HG03442 (cell line): ENCODE measurements at regions not wholly inside any gene's neighbourhood (a gene's known extent, or its start where the extent isn't known, plus 50 kb on each side); places are given as distances from the start of the nearest gene placed in this dataset.
"Not testable (repeated sequence)": the region's sequence is repeated elsewhere in the genome, so short reads cannot be mapped to it uniquely, and the experiment has no call there.

Experiments used
- ATAC-seq: cut with Tn5 transposase; IDR thresholded peaks from one replicate; pipeline ENCODE4 v1.9.1; 2021; ENCODE audit warnings: mild to moderate bottlenecking, moderate library complexity; ENCODE audit not compliant: unreplicated experiment

- no peak for ATAC-seq
Observed at GRCh38 chr2:204407204-204408014, 137.9 kb upstream of the PARD3B start.

- ATAC-seq = not testable (repeated sequence)
Observed at GRCh38 chr2:204412782-204413181, 132.5 kb upstream of the PARD3B start.

DNA sequence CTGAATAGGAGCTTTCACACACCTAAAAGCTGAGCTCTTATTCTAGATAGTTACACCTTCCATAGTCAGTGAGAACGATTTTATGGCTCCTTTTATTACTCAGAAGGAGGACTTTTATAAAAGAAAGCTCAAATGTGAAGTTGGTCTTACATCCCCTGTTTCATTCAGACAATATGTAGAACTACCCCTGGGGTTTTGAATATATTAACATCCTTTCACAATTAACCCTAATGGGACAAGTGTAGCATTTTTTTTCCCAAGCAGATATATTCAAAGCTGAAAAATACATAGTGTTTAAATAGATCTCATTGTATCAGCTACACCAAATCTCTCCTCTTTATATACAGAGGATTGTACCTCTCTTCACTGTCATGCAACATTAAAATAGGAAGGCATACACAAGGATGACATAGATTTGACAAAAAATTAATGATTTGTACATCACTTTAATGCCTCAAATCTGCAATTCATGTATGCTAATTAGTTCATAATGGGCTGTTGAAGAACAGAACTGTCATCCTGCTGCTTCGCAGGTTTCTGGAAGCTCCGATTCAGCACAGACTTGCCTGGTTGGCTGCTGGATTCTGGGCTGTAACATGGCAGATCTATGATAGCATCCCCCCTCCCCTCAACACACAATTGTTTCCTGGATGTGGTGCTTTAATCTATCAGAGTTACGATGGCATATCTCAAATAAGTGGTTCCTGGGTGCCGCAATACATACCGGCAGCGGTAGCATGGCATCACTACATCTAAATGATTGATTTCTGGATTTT lies 129.7 kb upstream of the PARD3B start:
- ATAC-seq = no peak

GRCh38 chr2:204416236-204416635 lies 129.0 kb upstream of the PARD3B start:
- no peak for ATAC-seq

GRCh38 chr2:204425821-204426220 lies 119.5 kb upstream of the PARD3B start:
- ATAC-seq = no peak

GRCh38 chr2:204428675-204429074 lies 116.6 kb upstream of the PARD3B start:
- ATAC-seq = no peak

GRCh38 chr2:204431529-204431928 lies 113.7 kb upstream of the PARD3B start:
- ATAC-seq = no peak

DNA sequence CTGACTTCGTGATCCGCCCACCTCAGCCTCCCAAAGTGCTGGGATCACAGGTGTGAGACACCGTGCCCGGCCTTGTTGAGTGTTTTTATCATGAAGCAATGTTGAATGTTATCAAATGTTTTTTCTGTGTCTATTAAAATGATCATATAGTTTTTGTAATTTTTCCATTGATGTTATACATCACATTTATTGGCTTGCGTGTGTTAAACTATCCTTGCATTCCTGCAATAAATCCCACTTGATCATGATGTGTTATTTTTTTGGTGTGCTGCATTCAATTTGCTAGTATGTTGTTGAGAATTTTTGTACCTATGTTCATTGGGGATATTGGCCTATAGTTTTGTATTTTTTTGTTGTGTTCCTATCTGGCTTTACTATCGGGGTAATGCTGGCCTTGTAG lies 113.1 kb upstream of the PARD3B start:
- ATAC-seq = no peak

DNA sequence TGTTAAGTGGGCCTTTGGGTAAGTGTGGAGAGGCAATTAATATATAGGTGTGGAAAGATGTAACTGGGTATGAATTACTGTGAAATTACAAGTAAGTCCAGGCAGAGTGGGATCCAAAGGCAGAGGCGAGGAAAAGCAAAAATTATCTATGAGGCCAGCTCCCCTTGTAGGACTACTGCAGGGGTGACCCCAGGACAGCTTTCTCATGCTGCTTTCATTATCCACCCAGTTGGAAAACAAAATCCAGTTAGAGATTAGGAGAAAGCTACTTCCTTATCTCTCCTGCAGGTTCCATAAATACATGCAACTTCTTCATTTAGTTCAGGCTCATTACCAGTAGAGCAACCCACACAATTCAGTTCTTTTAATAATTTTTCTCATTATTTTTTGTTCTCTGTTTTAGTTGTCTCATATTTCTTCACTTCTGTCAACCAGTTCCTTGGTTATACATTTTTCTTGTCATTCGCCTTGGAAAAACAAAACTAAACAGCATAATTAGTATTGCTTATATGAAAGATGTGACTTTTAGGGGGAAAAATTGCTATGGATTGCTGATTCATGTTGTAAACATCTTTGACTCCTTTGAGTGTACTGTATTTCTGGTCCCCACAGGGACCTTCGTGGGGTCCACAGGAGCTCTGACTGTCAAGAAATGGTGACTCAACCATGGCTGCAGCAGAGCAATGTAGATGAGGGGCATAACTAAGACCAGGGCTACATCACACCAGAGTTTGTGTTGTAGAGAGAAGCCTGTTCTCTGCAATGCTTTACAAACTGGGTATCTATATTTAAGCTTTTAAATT lies 110.4 kb upstream of the PARD3B start:
- no peak for ATAC-seq

DNA sequence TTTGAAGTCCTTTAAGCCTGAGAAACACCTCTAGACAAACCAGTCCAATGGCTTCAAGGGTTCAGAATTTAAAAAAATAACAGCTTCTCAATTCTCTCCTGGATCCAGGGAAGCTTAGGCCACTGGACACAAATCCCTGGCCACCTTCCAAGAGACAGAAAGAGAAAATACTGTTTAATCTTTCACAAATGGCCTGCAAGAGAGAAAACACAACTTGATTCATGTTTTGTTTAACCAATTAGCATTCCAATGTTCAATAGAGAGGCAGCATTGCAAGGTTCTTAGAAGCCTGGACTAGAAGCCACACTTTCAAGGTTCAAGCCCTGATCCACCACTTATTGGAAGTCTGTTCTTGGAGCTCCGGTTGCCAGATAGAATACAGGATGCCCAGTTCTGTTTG lies 109.0 kb upstream of the PARD3B start:
- no peak for ATAC-seq

- ATAC-seq = no peak
Observed at GRCh38 chr2:204437408-204437807, 107.9 kb upstream of the PARD3B start.

GRCh38 chr2:204437815-204438756 lies 107.2 kb upstream of the PARD3B start:
- no peak for ATAC-seq

- no peak for ATAC-seq
Observed at GRCh38 chr2:204441316-204441715, 104.0 kb upstream of the PARD3B start.

DNA sequence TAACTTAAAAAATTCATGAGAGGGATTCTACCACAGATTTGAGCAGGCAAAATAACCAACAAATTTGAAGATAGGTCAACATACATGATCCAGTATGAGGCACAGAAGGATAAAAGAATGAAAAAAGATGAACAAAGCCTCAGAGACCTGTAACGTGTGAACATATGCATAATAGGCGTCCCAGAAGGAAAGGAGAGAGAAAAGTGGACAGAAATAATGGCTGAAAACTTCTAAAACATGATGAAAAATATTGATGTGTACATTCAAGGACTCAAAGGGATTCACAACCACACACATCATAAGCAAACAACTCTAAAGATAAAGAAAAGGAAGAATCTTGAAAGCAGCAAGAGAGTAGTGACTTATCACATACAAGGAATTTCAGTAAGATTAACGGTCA lies 100.1 kb upstream of the PARD3B start:
- ATAC-seq = no peak

DNA sequence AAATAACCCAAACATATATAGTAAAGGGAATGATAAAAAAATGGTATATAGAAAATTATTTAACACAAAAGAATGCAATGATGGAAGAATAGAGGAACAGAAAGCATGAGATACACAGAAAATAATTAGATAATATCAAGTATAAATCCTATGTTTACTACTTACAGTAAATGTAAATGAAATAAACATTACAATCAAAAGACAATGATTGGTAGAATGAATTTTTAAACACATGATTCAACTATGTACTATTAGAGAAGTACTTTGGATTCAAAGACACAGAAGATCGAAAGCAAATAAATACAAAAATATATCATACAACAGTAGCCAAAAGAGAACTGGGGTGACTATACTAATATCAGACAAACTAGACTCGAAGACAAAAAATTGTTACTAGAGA lies 97.6 kb upstream of the PARD3B start:
- no peak for ATAC-seq

- no peak for ATAC-seq
Observed at GRCh38 chr2:204449977-204450376, 95.3 kb upstream of the PARD3B start.

DNA sequence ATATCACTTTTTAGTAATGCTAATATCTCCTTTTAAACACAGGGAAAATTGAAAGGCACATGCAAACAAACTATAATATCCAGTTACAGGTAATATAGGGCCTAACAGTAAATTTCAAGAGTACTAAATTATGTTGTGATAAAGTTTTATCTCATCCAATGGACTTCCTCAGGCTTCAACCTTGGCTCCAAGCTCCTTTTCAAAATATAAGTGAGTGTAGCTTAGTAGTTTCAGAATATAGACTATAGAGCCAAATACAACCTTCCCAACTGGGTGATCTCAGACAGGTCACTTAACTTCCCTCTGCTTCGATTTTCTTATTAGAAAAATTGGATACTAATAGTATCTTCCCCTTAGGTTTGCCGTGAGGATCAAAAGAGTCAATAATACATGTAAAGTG lies 93.5 kb upstream of the PARD3B start:
- ATAC-seq = no peak

DNA sequence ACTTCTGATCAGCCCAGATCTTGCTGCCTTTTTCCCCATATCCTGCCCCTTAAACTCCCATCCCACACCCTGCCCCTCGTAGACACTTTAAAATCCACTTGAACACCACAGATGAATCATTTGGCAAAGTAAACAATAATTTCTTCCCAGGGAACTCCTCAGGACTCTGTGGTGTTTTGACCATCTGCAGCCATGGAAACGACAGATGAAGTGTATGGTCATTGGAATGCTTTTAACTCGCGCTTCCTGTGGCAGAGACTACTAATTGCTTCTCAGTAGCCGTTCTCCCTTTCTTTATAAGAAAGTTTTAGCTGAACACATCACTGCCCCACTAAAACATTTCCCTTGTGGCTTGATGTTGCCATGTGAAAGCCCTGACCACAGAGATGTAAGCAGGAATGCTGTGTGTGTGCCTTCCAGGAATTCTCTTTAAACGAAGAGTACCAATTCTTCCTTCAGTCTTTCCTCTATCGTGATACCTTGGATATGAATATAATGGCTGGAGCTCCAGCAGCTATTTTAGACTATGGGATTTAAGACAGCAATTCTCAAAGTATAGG lies 92.7 kb upstream of the PARD3B start:
- no peak for ATAC-seq

DNA sequence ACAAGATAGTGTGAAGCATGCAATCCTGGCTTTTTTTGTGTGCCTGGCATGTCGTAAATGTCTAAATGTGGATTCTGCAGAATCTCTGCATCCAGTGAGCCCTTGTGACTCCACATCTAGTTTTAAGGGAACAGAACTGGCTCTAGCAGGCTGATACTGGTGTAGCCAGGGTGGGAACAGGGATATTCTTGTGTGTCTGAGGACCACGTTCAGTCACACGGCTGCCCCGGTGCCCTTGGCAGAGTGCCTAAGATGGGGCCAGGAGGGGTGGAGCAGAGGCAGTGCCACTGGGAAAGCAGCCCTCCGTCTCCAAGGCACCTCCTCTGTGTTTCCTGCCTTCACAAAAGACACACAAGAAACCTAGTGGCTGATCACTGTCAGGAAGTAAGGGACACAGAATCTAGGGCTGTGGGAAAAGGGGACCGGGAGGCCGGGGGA lies 91.5 kb upstream of the PARD3B start:
- ATAC-seq = no peak
